BJ (cell line): ENCODE measurements at regions not wholly inside any gene's neighbourhood (a gene's known extent, or its start where the extent isn't known, plus 50 kb on each side); places are given as distances from the start of the nearest gene placed in this dataset.

Experiments
- CTCF ChIA-PET: fragments of 350-600 bp; formaldehyde crosslinking; extraction: SDS; loops from one replicate; lab custom pipeline; 2021; ENCODE audit warnings: antibody characterized with exemption, inconsistent platforms; lab: Yijun Ruan, JAX
- POLR2A ChIA-PET: fragments of 300-600 bp; sonication (Branson Sonifier 250); formaldehyde crosslinking; extraction: SDS; loops from one replicate; lab custom pipeline; 2021; ENCODE audit warnings: antibody characterized with exemption; lab: Charles Lee
- DNase-seq: peaks from one replicate; pipeline ENCODE4 v3.0.0-alpha.2; 2011; ENCODE audit warnings: low read depth
- H3K27me3 ChIP-seq: 2 replicates; pipeline ENCODE4 v1.6.0; 2011; ENCODE audit warnings: low read length; ENCODE audit not compliant: control insufficient read depth, insufficient read depth
- H3K36me3 ChIP-seq: 2 replicates; pipeline ENCODE4 v1.5.1; 2011; ENCODE audit warnings: low read length; ENCODE audit not compliant: control insufficient read depth, insufficient read depth
- H3K4me3 ChIP-seq: 2 replicates; pipeline ENCODE4 v1.5.1; 2011; ENCODE audit warnings: low read depth, mild to moderate bottlenecking, control low read depth, low read length
- TF ChIP-seq, protein P1 (sequence below): IDR thresholded peaks from 2 replicates; pipeline ENCODE4 v1.5.1; 2011; ENCODE audit warnings: low read depth, mild to moderate bottlenecking, control low read depth, inconsistent platforms, low read length, moderate library complexity; ENCODE audit not compliant: insufficient read depth

DNA sequence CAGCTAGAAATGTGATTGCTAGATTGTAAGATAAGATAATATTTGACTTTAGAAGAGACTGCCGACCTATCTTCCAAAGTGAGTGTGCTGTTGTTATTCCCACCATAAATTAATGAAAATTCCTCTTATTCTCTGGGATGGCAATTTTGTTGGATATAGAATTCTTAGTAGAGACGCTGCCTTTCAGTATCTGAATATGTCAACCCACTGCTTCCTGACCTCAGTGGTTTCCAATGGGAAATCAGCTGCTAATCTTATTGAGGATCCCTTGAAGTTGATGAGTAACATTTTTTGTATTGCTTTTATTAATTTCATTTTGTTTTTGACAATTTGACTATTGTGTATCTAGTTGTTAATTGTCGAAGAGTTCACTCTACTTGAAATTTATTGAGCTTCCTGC is 313.0 kb downstream of the BMP2 start:
- POLR2A ChIA-PET: no interaction called here
- CTCF ChIA-PET: no interaction called here
- no peaks in the 10 kb centered on the region for H3K27me3 ChIP-seq
- no peak overlapping the region for H3K4me3 ChIP-seq
- DNase-seq: no peak
- TF ChIP-seq, protein P1, sequence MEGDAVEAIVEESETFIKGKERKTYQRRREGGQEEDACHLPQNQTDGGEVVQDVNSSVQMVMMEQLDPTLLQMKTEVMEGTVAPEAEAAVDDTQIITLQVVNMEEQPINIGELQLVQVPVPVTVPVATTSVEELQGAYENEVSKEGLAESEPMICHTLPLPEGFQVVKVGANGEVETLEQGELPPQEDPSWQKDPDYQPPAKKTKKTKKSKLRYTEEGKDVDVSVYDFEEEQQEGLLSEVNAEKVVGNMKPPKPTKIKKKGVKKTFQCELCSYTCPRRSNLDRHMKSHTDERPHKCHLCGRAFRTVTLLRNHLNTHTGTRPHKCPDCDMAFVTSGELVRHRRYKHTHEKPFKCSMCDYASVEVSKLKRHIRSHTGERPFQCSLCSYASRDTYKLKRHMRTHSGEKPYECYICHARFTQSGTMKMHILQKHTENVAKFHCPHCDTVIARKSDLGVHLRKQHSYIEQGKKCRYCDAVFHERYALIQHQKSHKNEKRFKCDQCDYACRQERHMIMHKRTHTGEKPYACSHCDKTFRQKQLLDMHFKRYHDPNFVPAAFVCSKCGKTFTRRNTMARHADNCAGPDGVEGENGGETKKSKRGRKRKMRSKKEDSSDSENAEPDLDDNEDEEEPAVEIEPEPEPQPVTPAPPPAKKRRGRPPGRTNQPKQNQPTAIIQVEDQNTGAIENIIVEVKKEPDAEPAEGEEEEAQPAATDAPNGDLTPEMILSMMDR: no peak
- no peaks in the 10 kb centered on the region for H3K36me3 ChIP-seq

GRCh38 chr20:7085467-7085866 is 318.0 kb downstream of the BMP2 start:
- Histone ChIP-seq H3K36me3 (no peaks in the 10 kb centered on the region), H3K27me3 (no peaks in the 10 kb centered on the region), H3K4me3 (no peak overlapping the region)
- ChIA-PET CTCF (no interaction called here), POLR2A (no interaction called here)
- no peak for DNase-seq
- TF ChIP-seq, protein P1: no peak

DNA sequence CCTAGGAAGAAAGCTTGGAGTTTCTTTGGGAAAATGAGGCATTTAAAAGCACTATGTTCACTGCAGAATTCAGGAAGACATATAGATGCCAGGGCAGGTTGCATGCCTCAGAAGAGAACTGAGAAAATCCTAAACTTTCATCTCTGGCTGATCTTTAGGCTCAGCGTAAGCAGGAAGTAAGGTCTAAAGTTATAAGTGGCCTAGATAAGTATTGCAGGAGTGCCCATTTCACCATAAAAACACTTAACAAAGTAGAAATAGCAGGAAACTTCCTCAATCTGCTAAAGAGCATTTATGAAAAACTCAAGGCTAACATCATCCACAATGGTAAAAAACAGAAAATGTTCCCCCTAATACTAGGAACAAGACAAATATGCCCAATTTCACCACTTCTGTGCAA is 320.3 kb downstream of the BMP2 start:
- Histone ChIP-seq H3K4me3 (no peak overlapping the region), H3K36me3 (no peaks in the 10 kb centered on the region), H3K27me3 (no peaks in the 10 kb centered on the region)
- DNase-seq: no peak
- POLR2A ChIA-PET: no interaction called here
- TF ChIP-seq, protein P1: no peak
- CTCF ChIA-PET: no interaction called here

- Histone ChIP-seq H3K36me3 (no peaks in the 10 kb centered on the region), H3K27me3 (no peaks in the 10 kb centered on the region), H3K4me3 (no peak overlapping the region)
- ChIA-PET CTCF (no interaction called here), POLR2A (no interaction called here)
- TF ChIP-seq, protein P1: no peak
- no peak for DNase-seq
Measured at GRCh38 chr20:7090001-7090400, 322.5 kb downstream of the BMP2 start.

GRCh38 chr20:7090811-7091210 is 323.3 kb downstream of the BMP2 start:
- no peaks in the 10 kb centered on the region for H3K27me3 ChIP-seq
- no peak overlapping the region for H3K4me3 ChIP-seq
- POLR2A ChIA-PET: no interaction called here
- TF ChIP-seq, protein P1: no peak
- CTCF ChIA-PET: no interaction called here
- DNase-seq: no peak
- H3K36me3 ChIP-seq: no peaks in the 10 kb centered on the region
